NCI-H1694 (cell line): ENCODE measurements at regions not wholly inside any gene's neighbourhood (a gene's known extent, or its start where the extent isn't known, plus 50 kb on each side); places are given as distances from the start of the nearest gene placed in this dataset.
"Not testable (repeated sequence)": the region's sequence is repeated elsewhere in the genome, so short reads cannot be mapped to it uniquely, and the experiment has no call there.

Experiments used
- DNase-seq: peaks from one replicate; lab custom pipeline; 2025; lab: John Stamatoyannopoulos, UW

GRCh38 chr1:55868026-55868425 lies 652.9 kb upstream of the USP24 start:
- no peak for DNase-seq

GRCh38 chr1:55867304-55867843 lies 652.2 kb upstream of the USP24 start:
- DNase-seq: no peak

- not testable (repeated sequence) for DNase-seq
Measured at GRCh38 chr1:55865778-55866177, 650.6 kb upstream of the USP24 start.

- DNase-seq: no peak
Measured at GRCh38 chr1:55864251-55864650, 649.1 kb upstream of the USP24 start.

- DNase-seq: no peak
Measured at GRCh38 chr1:55861676-55862340, 646.6 kb upstream of the USP24 start.

- DNase-seq: no peak
Measured at GRCh38 chr1:55860798-55861519, 645.8 kb upstream of the USP24 start.

GRCh38 chr1:55860326-55860725 lies 645.2 kb upstream of the USP24 start:
- DNase-seq: no peak

GRCh38 chr1:55854911-55855310 lies 639.7 kb upstream of the USP24 start:
- no peak for DNase-seq

- DNase-seq: peak; percentile 3
Measured at GRCh38 chr1:55848906-55849305, 633.7 kb upstream of the USP24 start.

GRCh38 chr1:55846051-55846450 lies 630.9 kb upstream of the USP24 start:
- no peak for DNase-seq

GRCh38 chr1:55844322-55844721 lies 629.2 kb upstream of the USP24 start:
- DNase-seq: no peak

- no peak for DNase-seq
Measured at GRCh38 chr1:55839626-55840025, 624.5 kb upstream of the USP24 start.

GRCh38 chr1:55839221-55839620 lies 624.1 kb upstream of the USP24 start:
- DNase-seq: no peak

- no peak for DNase-seq
Measured at GRCh38 chr1:55836086-55836485, 620.9 kb upstream of the USP24 start.

- peak; percentile 96 for DNase-seq
Measured at GRCh38 chr1:55833529-55834091, 618.4 kb upstream of the USP24 start.

- no peak for DNase-seq
Measured at GRCh38 chr1:55831759-55832158, 616.6 kb upstream of the USP24 start.

GRCh38 chr1:55828044-55828443 lies 612.9 kb upstream of the USP24 start:
- no peak for DNase-seq

- no peak for DNase-seq
Measured at GRCh38 chr1:55827350-55827749, 612.2 kb upstream of the USP24 start.

GRCh38 chr1:55826381-55827080 lies 611.4 kb upstream of the USP24 start:
- DNase-seq: no peak

GRCh38 chr1:55825461-55825860 lies 610.3 kb upstream of the USP24 start:
- DNase-seq: no peak

- no peak for DNase-seq
Measured at GRCh38 chr1:55824251-55824640, 609.1 kb upstream of the USP24 start.

- DNase-seq: no peak
Measured at GRCh38 chr1:55823541-55824250, 608.5 kb upstream of the USP24 start.
